Naive B cell (primary cell): ENCODE measurements at regions not wholly inside any gene's neighbourhood (a gene's known extent, or its start where the extent isn't known, plus 50 kb on each side); places are given as distances from the start of the nearest gene placed in this dataset.
A peak's percentile ranks its signal among the peaks of the same experiment; 100 is the strongest.

Experiments used
- ATAC-seq, 2 donors: fragments of 150-1000 bp; cut with Tn5 transposase; 2 replicates each; pipeline ENCODE4 v1.10.0; 2021; ENCODE audit warnings: low read depth in 2 of 2, mild to moderate bottlenecking in 2 of 2, moderate library complexity in 2 of 2
- DNase-seq: peaks from one replicate; pipeline ENCODE4 v3.0.0; 2022
- H3K27ac Mint-ChIP-seq, 6 donors: one replicate each; pipeline ENCODE4 v1.8.0; 2020 to 2022; ENCODE audit warnings: mild to moderate bottlenecking in 6 of 6, mixed read lengths in 6 of 6, moderate library complexity in 5 of 6, inconsistent platforms in 2 of 6
- H3K27me3 Mint-ChIP-seq, 3 donors: one replicate each; pipeline ENCODE4 v1.8.0; 2021 to 2022; ENCODE audit warnings: mixed read lengths in 3 of 3, mild to moderate bottlenecking in 1 of 3
- H3K36me3 Mint-ChIP-seq, 2 donors: one replicate each; pipeline ENCODE4 v1.8.0; 2020 to 2022; ENCODE audit warnings: mixed read lengths in 2 of 2, inconsistent platforms in 1 of 2, mild to moderate bottlenecking in 1 of 2
- H3K4me1 Mint-ChIP-seq, 3 donors: one replicate each; pipeline ENCODE4 v1.8.0; 2020 to 2022; ENCODE audit warnings: mixed read lengths in 3 of 3, inconsistent platforms in 1 of 3, mild to moderate bottlenecking in 1 of 3, moderate library complexity in 1 of 3
- H3K4me3 Mint-ChIP-seq, 8 donors: one replicate each; pipeline ENCODE4 v1.8.0; 2020 to 2022; ENCODE audit warnings: mild to moderate bottlenecking in 8 of 8, mixed read lengths in 8 of 8, moderate library complexity in 8 of 8, inconsistent platforms in 2 of 8
- H3K9me3 Mint-ChIP-seq, 7 donors: one replicate each; pipeline ENCODE4 v1.8.0; 2020 to 2022; ENCODE audit warnings: mixed read lengths in 7 of 7, mild to moderate bottlenecking in 5 of 7, inconsistent platforms in 2 of 7, moderate library complexity in 1 of 7

DNA sequence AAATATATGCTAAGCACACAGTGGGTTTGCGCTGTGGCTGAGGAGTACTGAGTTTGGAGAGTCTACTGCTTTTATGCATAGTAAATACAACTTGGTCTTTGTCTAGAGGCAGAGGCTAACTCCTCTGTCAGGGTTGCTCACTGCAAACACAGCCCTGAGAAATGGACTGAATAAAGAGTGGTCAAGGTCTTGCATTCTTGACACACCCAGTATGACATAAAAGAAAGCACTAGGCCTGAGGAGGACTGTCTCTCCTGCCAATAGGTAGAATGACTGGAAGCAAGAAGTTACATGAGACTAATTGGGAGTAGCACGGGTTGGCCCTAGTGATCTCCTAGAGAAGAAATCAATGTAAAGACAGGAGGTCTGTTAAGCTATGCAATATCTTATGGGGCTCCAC is 367.2 kb upstream of the B3GALT2 start:
- ATAC-seq (no peak), DNase-seq (no peak)
- peaks cover 0 to 2% (median 0%) of the 10 kb centered on the region in 7 donors for H3K9me3 Mint-ChIP-seq
- H3K27me3 Mint-ChIP-seq = peaks cover 0 to 3% (median 0%) of the 10 kb centered on the region in 3 donors
- no peak overlapping the region for H3K27ac Mint-ChIP-seq
- peaks cover 2 to 3% (median 3%) of the 10 kb centered on the region in 3 donors for H3K4me1 Mint-ChIP-seq
- no peak overlapping the region for H3K4me3 Mint-ChIP-seq
- no peaks in the 10 kb centered on the region for H3K36me3 Mint-ChIP-seq

DNA sequence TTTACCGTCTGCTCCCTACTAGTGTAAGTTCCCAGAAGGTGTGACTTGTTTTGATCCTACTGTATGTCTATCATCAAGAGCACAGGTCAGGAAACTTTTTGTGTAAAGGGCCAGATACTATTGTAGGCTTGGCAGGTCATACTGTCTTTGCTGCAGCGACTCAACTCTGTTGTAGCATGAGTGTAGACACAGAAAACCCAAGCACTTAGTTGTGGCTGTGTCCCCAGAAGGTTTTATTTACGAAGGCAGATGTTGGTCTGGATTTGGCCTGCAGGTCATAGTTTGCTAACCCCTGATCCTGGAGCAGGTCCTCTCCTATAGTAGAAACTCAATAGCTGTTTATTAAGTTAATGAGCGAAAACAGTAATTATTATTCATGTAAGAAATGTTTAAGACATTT is 365.9 kb upstream of the B3GALT2 start:
- Mint-ChIP-seq H3K36me3 (no peaks in the 10 kb centered on the region), H3K27ac (no peak overlapping the region), H3K27me3 (peaks cover 0 to 3% (median 0%) of the 10 kb centered on the region in 3 donors), H3K4me3 (no peak overlapping the region), H3K4me1 (no peaks in the 10 kb centered on the region), H3K9me3 (peaks cover 0 to 2% (median 0%) of the 10 kb centered on the region in 7 donors)
- DNase-seq = no peak
- ATAC-seq = no peak

DNA sequence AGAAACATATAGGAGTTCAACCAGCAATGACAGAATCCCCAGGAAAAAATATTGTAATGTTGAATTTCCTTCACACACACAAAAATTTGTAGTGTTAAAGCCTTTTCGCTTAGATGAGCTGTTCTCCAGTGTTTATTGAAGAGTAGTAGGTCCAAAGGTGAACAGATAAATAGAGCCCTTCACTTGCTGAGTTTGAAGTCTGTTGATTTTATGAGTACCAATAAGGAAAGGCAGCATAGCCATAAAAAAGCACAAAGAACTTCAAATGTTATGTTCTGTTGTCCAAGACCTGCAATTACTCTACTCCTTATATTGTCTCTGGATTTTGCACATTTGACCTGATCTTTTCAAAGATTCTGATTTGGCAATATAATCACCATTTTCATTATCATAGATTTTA is 362.7 kb upstream of the B3GALT2 start:
- no peak for ATAC-seq
- Mint-ChIP-seq H3K9me3 (peaks cover 0 to 2% (median 0%) of the 10 kb centered on the region in 7 donors), H3K36me3 (no peaks in the 10 kb centered on the region), H3K4me1 (no peaks in the 10 kb centered on the region), H3K4me3 (no peak overlapping the region), H3K27me3 (no peaks in the 10 kb centered on the region), H3K27ac (no peak overlapping the region)
- DNase-seq = no peak

DNA sequence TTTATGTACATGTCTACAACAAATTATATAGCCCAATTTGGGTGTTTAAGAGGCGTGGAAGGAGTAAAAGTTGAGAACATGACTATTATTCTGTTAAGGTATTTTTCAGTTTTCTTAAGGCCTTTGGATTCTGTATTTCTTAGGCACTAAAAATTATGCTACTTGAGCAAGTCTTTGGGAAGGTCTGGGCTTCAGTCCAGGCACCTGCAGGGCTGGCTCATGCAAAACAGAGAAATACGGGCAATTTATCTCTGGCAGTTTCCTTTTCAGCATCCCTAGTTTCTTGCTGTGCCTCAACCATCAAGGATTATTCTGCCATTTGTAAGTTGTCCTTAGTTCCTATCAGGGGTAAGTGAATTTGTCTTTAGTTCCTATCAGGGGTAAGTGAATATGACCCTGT is 358.8 kb upstream of the B3GALT2 start:
- Mint-ChIP-seq H3K9me3 (peaks cover 0 to 4% (median 0%) of the 10 kb centered on the region in 7 donors), H3K36me3 (no peaks in the 10 kb centered on the region), H3K4me1 (peaks cover 9 to 13% (median 13%) of the 10 kb centered on the region in 3 donors), H3K27me3 (no peaks in the 10 kb centered on the region), H3K27ac (peak overlapping the region in 1 of 6 donors; percentile 3), H3K4me3 (no peak overlapping the region)
- DNase-seq (no peak), ATAC-seq (no peak)

DNA sequence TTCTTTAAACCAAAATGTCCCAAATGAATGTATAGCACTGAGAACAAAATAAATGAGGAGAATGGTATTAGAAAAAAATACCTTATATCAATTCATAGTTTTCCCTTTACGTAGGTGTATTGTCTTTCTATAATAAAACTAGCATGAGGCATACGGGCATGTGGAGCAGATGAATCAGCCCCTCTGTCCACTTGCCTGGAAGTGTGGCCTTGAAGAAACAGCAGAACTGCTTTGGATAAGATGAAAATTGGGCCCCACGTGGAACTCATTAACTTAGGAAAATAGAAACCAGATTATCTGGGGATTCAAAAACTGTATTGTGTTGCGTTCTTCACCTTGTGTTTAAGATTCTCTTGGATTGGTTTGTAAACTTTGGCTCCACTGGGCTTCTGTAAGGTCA is 356.8 kb upstream of the B3GALT2 start:
- Mint-ChIP-seq H3K4me3 (no peak overlapping the region), H3K4me1 (peaks cover 26 to 30% (median 28%) of the 10 kb centered on the region in 3 donors), H3K27me3 (no peaks in the 10 kb centered on the region), H3K27ac (no peak overlapping the region), H3K36me3 (no peaks in the 10 kb centered on the region), H3K9me3 (peaks cover 0 to 4% (median 0%) of the 10 kb centered on the region in 7 donors)
- no peak for ATAC-seq
- no peak for DNase-seq

DNA sequence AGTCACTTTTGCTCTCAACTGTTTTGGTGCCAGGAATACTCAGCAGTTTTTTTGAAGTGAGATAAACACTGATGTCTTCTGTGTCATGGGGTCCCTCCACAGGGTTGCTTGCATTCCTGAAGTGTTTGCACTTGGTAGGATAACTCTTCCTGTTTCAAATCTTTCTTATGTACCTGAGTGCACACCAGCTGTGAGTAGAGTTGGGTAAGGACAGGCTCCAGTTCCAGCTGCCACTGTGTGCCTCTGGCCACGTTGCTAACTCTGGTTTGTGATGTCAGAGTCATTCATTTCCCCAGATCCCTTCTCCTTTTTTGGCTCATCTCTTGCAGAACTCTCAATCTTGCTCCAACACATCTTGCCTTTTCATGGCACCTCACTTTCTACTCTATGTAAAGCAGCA is 356.3 kb upstream of the B3GALT2 start:
- Mint-ChIP-seq H3K4me1 (peaks cover 28 to 33% (median 31%) of the 10 kb centered on the region in 3 donors), H3K27ac (no peak overlapping the region), H3K27me3 (no peaks in the 10 kb centered on the region), H3K36me3 (no peaks in the 10 kb centered on the region), H3K4me3 (no peak overlapping the region), H3K9me3 (peaks cover 0 to 4% (median 0%) of the 10 kb centered on the region in 7 donors)
- DNase-seq (no peak), ATAC-seq (no peak)

DNA sequence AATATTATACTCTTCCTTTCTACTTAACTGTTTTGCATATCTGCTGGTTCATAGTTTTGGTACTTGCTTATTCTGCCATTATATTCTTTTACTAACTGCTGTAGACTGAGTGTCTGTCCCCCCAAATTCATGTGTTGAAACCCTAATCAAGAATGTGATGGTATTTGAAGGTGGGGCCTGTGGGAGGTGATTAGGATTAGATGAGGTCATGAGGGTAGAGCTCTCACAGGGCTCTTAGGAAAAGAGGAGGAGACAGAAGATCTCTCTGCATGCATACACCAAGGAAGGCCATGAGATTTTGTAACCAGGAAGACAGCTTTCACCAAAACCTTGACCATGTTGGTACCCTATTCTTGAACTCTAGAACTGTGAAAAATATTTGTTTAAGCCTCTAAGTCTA is 354.1 kb upstream of the B3GALT2 start:
- Mint-ChIP-seq H3K4me3 (peak overlapping the region; percentile 63 to 90 (median 80)), H3K36me3 (no peaks in the 10 kb centered on the region), H3K4me1 (peaks cover 37 to 43% (median 41%) of the 10 kb centered on the region in 3 donors)

DNA sequence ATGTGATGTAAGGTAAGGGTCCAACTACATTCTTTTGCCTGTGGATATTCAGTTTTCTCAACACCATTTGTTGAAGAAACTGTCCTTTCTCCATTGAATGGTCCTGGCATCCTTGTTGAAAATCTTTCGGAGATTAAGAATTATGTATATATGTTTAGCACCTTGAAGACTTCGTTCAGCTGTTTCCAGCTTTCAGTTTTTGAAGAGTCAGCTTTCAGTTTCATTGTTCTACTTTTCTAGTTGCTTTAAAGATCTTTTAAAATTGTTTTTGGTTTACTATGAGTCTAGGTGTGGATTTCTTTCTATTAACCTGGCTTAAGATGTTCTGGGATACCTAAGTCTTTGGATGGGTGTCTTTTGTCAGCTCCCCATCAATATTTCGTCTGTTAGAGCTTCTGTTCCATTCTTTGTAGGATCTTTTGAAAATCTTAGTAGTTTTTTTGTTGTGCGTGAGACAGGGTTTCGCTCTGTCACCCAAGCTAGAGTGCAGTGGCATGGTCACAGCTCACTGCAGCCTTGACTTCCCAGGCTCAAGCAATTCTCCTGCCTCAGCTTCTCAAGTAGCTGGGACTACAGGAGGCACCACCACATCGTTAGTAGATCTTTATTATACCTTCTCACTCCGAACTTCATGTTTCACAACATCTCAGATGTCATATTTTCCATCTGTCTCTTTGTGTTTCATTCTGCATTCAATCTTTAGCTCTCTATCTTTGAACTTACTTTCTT is 353.5 kb upstream of the B3GALT2 start:
- DNase-seq (peak; percentile 35), ATAC-seq (peak; percentile 27 to 34)
- Mint-ChIP-seq H3K9me3 (peaks cover 0 to 4% (median 0%) of the 10 kb centered on the region in 7 donors), H3K4me1 (peaks cover 37 to 43% (median 41%) of the 10 kb centered on the region in 3 donors), H3K27ac (peak overlapping the region; percentile 36 to 92 (median 84)), H3K36me3 (no peaks in the 10 kb centered on the region), H3K27me3 (no peaks in the 10 kb centered on the region), H3K4me3 (peak overlapping the region; percentile 63 to 90 (median 82))

More for the DNA sequence above, 354.1 kb upstream of the B3GALT2 start:
- peaks cover 0 to 4% (median 0%) of the 10 kb centered on the region in 7 donors for H3K9me3 Mint-ChIP-seq
- H3K27me3 Mint-ChIP-seq = no peaks in the 10 kb centered on the region
- no peak for ATAC-seq
- DNase-seq = no peak
- H3K27ac Mint-ChIP-seq = peak overlapping the region; percentile 36 to 92 (median 84)

DNA sequence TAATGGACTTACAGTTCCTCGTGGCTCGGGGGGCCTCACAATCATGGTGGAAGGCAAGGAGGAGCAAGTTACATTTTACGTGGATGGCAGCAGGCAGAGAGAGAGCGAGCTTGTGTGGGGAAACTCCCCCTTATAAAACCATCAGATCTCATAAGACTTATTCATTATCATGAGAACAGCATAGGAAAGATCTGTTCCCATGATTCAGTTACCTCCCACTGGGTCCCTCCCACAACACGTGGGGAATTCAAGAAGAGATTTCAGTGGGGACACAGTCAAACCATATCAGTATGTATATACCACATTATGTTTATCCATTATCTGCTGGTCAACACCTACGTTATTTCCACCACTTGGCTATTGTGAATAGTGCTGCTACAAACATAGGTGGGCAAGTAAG is 352.3 kb upstream of the B3GALT2 start:
- DNase-seq (no peak), ATAC-seq (no peak)
- Mint-ChIP-seq H3K4me1 (peaks cover 37 to 43% (median 41%) of the 10 kb centered on the region in 3 donors), H3K9me3 (peaks cover 0 to 4% (median 0%) of the 10 kb centered on the region in 7 donors), H3K27me3 (no peaks in the 10 kb centered on the region), H3K27ac (peak overlapping the region; percentile 5 to 82 (median 40)), H3K36me3 (no peaks in the 10 kb centered on the region), H3K4me3 (peak overlapping the region in 4 of 8 donors; percentile 2 to 55 (median 14))

DNA sequence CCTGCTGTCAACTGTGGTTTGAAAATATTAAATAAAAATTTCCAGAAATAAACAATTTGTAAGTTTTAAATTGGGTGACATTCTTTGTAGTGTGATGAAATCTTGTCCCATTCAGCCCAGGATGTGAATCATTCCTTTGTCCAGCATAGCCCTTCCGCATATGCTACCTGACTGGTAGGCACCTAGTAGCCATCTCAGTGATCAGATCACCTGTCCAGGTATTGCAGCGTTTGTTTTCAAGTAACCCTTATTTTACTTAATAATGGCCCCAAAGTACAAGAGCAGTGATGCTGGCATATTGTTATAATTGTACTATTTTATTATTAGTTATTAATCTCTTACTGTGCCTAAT is 351.6 kb upstream of the B3GALT2 start:
- no peak for ATAC-seq

DNA sequence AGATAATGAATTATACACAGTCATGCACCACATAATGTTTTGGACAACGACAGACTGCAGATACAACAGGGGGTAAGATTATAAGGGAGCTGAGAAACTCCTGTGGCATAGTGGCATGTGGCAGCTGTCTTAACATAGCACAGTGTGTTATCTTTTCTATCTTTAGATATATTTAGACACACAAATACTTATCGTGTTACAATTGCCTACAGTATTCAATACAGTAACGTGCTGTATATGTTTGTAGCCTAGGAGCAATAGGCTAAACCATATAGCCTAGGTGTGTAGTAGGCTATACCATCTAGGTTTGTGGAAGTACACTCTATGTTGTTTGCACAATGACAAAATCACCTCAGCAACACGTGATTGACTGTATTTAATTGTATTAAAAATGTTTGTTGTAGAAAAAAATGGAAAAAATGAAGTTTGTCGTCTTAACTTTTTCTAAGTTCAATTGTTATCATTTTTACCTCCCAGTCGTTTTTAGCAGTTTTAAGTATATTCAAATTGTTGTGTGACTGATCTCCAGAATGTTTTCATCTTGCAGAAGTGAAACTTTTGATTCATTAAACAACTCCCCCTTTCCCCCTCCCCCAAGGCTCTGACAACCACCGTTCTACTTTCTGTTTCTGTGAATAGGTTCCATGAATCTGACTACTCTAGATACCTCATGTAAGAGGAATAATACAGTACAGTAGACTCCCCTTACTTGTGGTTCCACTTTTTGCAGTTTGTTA is 351.0 kb upstream of the B3GALT2 start:
- Mint-ChIP-seq H3K4me1 (peaks cover 33 to 45% (median 34%) of the 10 kb centered on the region in 3 donors), H3K27ac (peak overlapping the region in 3 of 6 donors; percentile 21 to 84 (median 64)), H3K4me3 (peak overlapping the region in 7 of 8 donors; percentile 13 to 78 (median 45)), H3K9me3 (no peaks in the 10 kb centered on the region), H3K27me3 (no peaks in the 10 kb centered on the region), H3K36me3 (no peaks in the 10 kb centered on the region)
- DNase-seq (peak; percentile 83), ATAC-seq (peak; percentile 97 to 98)

More for the DNA sequence above, 351.6 kb upstream of the B3GALT2 start:
- peak overlapping the region in 6 of 8 donors; percentile 13 to 76 (median 42) for H3K4me3 Mint-ChIP-seq
- no peaks in the 10 kb centered on the region for H3K27me3 Mint-ChIP-seq
- DNase-seq = no peak
- H3K36me3 Mint-ChIP-seq = no peaks in the 10 kb centered on the region
- H3K27ac Mint-ChIP-seq = peak overlapping the region in 2 of 6 donors; percentile 21 to 74
- peaks cover 37 to 45% (median 40%) of the 10 kb centered on the region in 3 donors for H3K4me1 Mint-ChIP-seq
- peaks cover 0 to 3% (median 0%) of the 10 kb centered on the region in 7 donors for H3K9me3 Mint-ChIP-seq

DNA sequence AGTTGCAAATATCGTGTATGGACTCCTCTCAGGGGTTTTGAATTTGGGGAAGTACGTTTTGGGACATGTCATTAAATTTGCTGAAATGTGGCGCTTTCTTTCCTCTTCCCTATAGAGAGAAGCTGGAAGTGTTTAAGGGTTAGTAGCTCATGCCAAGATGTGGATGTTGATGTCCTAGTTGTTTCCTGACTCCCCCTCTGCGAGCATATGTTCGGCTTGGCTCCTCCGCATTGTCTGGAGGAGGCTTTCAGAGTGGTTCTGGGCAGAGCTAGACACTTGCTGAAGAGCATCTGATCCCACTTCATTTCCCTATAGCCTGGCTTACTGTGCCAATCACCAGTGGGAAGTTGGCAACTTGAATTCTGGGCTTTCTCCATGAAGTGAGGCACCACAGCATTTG is 347.4 kb upstream of the B3GALT2 start:
- no peak overlapping the region for H3K4me3 Mint-ChIP-seq
- H3K4me1 Mint-ChIP-seq = peaks cover 16 to 23% (median 16%) of the 10 kb centered on the region in 3 donors
- peaks cover 0 to 4% (median 0%) of the 10 kb centered on the region in 7 donors for H3K9me3 Mint-ChIP-seq
- H3K27ac Mint-ChIP-seq = no peak overlapping the region
- ATAC-seq (no peak), DNase-seq (no peak)
- H3K27me3 Mint-ChIP-seq = no peaks in the 10 kb centered on the region
- H3K36me3 Mint-ChIP-seq = no peaks in the 10 kb centered on the region

DNA sequence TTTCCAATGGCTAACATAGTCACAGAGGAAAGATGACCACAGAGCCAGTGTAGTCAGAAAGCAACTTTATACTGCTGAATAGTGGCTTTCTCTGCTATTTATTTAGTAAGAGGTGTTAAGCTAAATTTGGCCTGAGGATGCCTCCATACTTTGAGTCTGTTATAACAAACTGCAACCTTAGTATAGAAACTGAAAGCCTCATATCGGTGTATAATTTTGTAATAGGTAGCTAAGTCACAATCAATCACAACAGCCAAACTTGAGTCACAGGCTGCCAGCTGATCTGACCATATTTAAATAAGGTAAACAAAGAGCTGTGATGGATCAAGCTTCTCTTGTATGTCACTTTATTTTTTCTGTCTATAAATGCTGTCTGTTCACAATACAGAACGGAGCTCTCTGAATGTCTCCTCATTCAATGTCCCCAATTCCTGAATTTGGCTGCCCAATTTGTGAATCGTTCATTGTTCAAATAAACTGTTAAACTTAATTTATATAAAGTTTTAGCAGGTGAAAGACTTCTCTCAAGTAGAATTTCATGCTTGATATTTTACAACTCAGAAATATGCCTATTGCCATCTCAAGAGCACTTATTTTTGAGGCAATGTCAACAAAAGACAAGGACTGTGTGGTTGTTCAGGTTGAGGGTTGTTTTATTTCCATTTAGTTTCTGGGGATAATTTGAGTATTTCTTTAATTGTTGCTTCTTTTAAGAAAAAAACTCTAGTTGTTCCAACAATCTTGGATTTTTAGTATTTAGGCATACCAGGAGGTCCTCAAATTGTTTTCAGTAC is 339.7 kb upstream of the B3GALT2 start:
- Mint-ChIP-seq H3K36me3 (no peaks in the 10 kb centered on the region), H3K4me3 (no peak overlapping the region), H3K27ac (no peak overlapping the region), H3K9me3 (peaks cover 0 to under 1% (median 0%) of the 10 kb centered on the region in 7 donors), H3K4me1 (no peaks in the 10 kb centered on the region), H3K27me3 (peaks cover 0 to 6% (median 0%) of the 10 kb centered on the region in 3 donors)
- DNase-seq = no peak
- no peak for ATAC-seq
